ELR (cell line): ENCODE measurements at regions not wholly inside any gene's neighbourhood (a gene's known extent, or its start where the extent isn't known, plus 50 kb on each side); places are given as distances from the start of the nearest gene placed in this dataset.
A peak's percentile ranks its signal among the peaks of the same experiment; 100 is the strongest.

Experiments
- DNase-seq: peaks from one replicate; pipeline ENCODE4 v3.0.0-alpha.2; 2015; ENCODE audit warnings: low read depth

- no peak for DNase-seq
Measured at GRCh38 chr9:120117081-120117480, 462.9 kb downstream of the CDK5RAP2 start.

- no peak for DNase-seq
Measured at GRCh38 chr9:120110520-120110919, 469.4 kb downstream of the CDK5RAP2 start.

DNA sequence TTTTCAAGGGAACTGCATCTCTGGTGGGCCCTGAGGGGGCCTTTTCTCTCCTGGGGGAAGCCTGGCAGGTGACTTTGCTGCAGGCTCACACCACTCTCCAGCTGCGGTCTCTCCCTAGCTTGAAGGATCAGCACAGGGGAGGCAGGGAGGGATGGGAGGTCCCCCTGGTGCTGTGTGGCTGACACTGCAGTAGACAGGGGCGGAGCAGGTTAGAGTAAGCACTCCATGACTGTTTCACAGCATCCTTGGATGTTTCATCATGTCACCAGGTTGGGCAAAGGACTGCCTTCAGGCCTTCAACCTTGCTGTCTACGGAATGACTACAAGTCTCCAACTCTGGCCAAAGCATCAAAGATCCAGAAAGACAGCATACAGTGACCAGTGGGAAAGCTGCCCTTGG lies 470.7 kb downstream of the CDK5RAP2 start:
- DNase-seq = peak; percentile 1

GRCh38 chr9:120107138-120107537 lies 472.8 kb downstream of the CDK5RAP2 start:
- no peak for DNase-seq

DNA sequence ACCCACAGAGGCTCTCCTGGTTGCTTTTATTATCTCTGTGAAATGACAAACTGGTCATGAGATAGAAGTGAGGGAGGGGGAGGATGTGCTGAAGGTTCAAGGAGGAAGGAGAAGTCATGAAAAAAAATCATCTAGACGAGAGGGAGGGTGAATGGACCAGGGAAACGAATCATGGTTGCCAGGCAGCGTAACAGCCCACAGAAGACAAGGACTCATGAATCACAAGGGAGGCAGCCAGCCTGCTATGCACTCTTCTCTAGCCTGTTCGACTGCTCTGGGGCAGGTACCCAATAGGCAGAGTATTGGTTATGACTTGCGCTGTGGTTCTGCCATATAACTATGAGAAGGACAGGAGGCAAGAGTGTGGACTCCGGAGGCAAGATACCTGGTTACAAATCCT lies 475.2 kb downstream of the CDK5RAP2 start:
- DNase-seq = no peak

- DNase-seq = no peak
Measured at GRCh38 chr9:120100595-120100994, 479.4 kb downstream of the CDK5RAP2 start.

- no peak for DNase-seq
Measured at GRCh38 chr9:120099065-120099464, 480.9 kb downstream of the CDK5RAP2 start.

DNA sequence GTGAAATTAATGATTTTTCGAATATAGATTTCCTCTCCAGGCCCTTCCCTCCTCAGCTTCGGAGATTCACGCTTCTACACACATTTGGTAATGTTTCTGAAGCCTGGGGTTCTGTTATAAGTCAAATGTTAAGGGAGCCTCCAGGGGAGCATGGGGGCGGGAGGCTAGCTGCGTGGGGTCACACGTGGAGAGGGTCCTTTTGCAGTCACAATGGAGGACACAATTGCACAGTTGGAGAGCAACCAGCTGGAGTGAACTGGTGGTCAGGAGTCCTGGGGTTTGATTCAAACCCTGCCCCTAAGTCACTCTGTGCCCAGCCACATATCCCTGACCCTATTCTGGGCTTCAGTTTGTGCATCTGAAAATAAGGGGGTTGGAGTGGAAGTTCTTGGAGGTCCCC lies 481.4 kb downstream of the CDK5RAP2 start:
- DNase-seq = no peak

GRCh38 chr9:120091206-120091605 lies 488.8 kb downstream of the CDK5RAP2 start:
- DNase-seq = no peak

DNA sequence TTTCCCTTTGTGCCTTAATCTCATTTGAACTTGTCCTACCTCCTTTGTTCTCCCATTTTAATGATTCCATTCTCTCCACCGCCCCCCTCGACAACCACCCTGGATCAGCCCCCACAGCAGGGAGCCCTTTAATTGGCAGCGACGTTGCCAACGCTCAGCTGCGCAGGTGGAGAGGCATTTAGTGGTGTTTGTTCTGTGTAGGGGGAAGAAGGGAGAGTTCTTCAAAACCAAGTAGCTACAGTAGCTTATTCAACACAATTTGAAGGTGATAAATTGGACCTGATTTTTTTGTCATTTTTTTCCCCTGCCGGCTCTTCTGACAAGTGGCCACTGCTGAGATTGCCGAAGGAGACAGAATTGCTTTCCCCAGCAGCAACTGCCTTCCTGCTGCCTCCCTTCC lies 499.1 kb downstream of the CDK5RAP2 start:
- no peak for DNase-seq

DNA sequence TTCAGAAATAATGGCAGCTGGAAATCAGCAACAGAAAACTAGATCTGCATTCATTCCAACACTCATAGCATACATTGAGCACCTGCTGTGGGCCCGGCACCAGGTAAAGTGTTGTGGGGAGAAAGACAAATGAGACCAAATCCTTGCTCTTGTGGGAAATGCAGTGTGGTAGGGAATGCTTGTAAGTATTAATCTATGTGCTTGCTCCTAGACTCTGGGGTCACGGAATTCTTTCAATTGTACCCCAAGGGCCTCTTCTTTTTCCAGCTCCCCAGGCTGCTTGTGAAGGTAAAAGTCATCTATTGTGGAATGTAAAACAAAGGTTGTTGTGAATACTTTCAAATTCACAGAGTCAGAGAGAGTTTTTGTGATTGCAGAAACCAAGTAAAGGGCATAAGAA lies 501.9 kb downstream of the CDK5RAP2 start:
- DNase-seq = no peak

GRCh38 chr9:120071760-120072159 lies 508.2 kb downstream of the CDK5RAP2 start:
- no peak for DNase-seq

DNA sequence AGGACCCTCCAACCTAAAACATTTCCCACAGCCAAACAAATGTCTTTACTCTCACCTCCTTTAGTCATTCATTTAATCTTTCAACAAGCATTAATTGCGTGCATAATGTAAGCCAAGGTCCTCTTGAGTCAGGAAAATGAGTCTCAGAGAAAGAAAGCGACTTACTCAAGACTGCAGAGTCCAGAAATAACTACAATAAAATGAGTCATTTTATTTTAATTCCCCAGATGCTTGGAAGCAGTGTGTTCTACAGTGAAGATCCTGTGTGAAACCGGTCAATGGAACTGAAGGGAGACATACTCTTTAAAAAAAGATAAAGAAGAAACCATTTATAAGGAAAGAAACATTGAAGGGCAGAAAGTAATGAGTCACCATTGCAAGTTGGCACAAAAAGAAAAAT lies 513.7 kb downstream of the CDK5RAP2 start:
- no peak for DNase-seq

DNA sequence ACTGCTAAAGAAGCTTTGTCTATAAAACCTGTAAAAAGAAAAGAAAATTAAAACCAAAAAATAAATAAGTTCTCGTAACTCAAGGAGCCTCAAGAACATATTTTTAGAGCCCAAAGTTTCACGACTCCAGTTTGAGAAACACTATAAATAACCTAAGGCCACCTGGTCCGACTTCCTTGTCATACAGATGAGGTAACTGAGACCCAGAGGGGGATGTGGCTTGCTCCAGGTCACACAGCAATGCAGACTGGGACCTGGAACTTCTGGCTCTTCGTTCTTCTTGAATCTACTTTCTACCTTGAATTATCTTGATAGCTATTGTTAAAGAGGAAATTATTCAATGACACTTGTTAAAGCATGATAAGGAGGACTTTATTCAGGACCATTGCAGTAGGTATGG lies 514.8 kb downstream of the CDK5RAP2 start:
- no peak for DNase-seq

DNA sequence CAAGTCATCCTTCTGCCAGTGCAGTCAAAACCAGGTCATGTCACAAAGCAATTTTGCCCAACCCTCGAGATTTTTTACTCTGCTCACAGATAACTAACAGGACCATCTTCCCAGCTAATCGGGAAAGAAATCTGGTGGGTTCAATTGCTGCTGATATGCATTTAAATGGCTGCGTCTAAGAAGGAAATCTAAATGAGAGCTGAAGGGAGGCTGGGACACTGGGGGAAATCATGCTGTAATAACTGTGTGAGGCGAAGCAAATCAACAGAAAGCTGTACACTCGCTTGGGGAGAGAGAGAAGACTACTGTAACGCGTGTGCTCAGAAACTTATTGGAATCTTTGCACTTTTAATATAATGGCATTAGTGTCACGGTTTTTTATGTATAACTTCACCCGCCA lies 535.0 kb downstream of the CDK5RAP2 start:
- DNase-seq = no peak

GRCh38 chr9:120043448-120043847 lies 536.5 kb downstream of the CDK5RAP2 start:
- DNase-seq = no peak

DNA sequence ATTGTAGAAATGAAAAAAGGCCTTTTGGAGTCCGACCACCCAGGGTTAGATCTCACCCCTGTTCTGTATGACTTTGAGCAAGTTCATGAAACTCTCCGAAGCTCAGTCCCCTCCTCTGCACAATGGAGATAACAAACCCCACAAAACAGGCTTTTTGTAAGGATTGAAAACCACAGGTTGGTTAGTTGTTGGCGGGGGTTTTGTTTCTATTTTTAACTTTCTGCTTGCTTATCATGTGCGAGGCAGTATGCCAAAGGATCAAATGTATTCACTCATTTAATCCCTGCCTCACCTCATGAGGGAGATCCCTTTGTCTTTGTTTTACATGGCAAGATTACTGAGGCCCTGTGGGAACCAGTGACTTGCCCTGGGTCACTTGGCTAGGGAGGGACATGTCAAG lies 539.1 kb downstream of the CDK5RAP2 start:
- no peak for DNase-seq

GRCh38 chr9:120038342-120038741 lies 541.6 kb downstream of the CDK5RAP2 start:
- DNase-seq = no peak

GRCh38 chr9:120032639-120033038 lies 547.3 kb downstream of the CDK5RAP2 start:
- no peak for DNase-seq

DNA sequence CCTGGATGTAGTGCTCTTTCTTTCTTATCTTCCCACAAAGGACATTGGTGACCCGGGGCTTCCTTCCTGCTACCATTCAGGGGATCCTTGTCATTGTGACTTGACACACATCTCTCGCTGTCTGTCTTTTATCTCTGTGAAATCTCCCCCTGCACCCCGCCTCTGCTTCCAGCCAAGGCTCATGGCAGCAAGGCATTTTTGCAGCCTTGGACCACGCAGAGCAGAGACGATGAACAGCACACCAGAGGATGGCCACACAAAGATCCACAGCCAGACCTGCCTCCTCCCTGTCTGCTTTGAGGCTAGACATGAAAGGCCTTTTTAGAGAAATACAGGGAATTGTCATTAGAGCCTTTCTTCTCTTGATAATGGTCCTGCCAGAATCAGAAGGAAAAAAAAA lies 549.1 kb downstream of the CDK5RAP2 start:
- DNase-seq = no peak

GRCh38 chr9:120018550-120018949 lies 561.4 kb downstream of the CDK5RAP2 start:
- DNase-seq = no peak

GRCh38 chr9:120018037-120018436 lies 561.9 kb downstream of the CDK5RAP2 start:
- DNase-seq = no peak

GRCh38 chr9:120016231-120016630 lies 563.7 kb downstream of the CDK5RAP2 start:
- DNase-seq = no peak

DNA sequence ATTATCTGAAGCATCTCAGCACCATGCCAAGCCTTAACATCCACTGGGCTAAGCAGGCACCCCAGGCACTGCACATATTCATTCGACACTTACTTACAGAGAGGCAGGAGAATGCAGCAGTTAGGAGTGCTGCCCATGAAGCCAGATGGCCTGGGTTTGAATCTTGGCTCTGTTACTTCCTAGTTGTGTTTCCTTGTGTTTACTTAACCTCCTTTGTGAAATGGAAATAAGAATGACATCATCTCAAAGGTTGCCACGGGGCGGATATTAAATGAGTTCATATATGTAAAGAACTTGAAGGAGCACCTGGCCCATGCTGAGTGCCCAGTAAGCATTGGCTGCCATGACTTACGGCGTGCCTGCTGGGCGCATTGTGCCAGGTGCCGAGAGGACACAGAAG lies 565.2 kb downstream of the CDK5RAP2 start:
- DNase-seq = no peak

DNA sequence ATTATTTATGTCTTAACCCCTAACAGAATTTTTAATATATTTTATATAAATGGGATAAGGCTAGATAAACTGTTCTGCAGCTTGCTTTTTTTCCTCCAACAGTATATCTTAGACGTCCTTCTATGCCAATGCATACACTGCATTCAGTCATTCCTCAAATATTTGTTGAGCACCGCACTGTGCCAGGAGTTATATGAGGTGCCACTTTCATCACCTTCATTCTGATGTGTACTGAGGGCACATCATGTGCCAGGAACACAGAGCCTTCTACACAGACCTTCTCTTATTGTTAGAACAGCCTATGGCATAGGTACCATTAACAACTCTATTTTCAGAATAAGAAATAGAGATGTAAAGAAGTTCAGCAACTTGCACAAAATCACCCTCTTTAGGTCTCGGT lies 570.1 kb downstream of the CDK5RAP2 start:
- no peak for DNase-seq
